Stimulated activated naive CD8-positive, alpha-beta T cell treated with anti-CD3 and anti-CD28 coated beads, Interleukin-15, Interleukin-2, amounts not matched to agents 100 ng/mL and 50 ng/mL, for 24 hours (primary cell): ENCODE measurements at regions not wholly inside any gene's neighbourhood (a gene's known extent, or its start where the extent isn't known, plus 50 kb on each side); places are given as distances from the start of the nearest gene placed in this dataset.

Experiments used
- H3K27ac Mint-ChIP-seq: one replicate; pipeline ENCODE4 v1.8.0; 2021; ENCODE audit warnings: mild to moderate bottlenecking, mixed read lengths
- H3K27me3 Mint-ChIP-seq: one replicate; pipeline ENCODE4 v1.8.0; 2021; ENCODE audit warnings: mixed read lengths
- H3K36me3 Mint-ChIP-seq: one replicate; pipeline ENCODE4 v1.8.0; 2021; ENCODE audit warnings: low read depth, mixed read lengths
- H3K4me1 Mint-ChIP-seq: one replicate; pipeline ENCODE4 v1.8.0; 2021; ENCODE audit warnings: low read depth, mixed read lengths
- H3K4me3 Mint-ChIP-seq: one replicate; pipeline ENCODE4 v1.8.0; 2021; ENCODE audit warnings: mild to moderate bottlenecking, mixed read lengths
- H3K9me3 Mint-ChIP-seq: one replicate; pipeline ENCODE4 v1.8.0; 2021; ENCODE audit warnings: mixed read lengths

- H3K4me1 Mint-ChIP-seq = no peaks in the 10 kb centered on the region
- H3K27me3 Mint-ChIP-seq = no peaks in the 10 kb centered on the region
- H3K27ac Mint-ChIP-seq = no peak overlapping the region
- H3K4me3 Mint-ChIP-seq = no peak overlapping the region
- peaks cover 4% of the 10 kb centered on the region for H3K9me3 Mint-ChIP-seq
- no peaks in the 10 kb centered on the region for H3K36me3 Mint-ChIP-seq
Measured at GRCh38 chr4:170269950-170270349, 180.2 kb upstream of the AADAT start.

DNA sequence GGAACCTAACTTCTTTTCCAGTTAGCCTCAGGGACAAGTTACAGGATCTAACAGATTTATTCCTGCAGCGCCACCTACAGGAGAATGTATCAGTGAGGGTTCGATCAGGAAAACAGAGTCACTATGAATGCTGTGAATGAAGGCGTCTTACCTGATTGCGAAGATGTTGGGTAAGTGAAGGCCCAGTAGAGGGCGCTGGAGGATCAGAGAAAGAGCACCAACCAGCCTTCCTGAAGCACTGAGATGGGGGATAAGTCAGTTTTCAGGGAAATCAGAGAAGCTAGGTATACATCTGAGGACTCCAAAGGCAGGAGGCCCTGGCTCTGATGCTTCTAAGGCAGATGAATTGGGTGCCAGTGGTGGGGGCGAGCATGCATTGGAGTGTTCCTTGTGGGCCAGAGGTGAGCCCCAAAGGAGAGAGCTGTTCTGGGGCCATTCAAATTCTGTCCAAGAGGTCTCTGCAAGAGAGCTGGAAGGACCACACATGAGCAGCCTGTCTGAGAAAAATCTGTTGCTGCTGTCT lies 169.9 kb upstream of the AADAT start:
- Mint-ChIP-seq H3K27ac (no peak overlapping the region), H3K27me3 (no peaks in the 10 kb centered on the region), H3K9me3 (no peaks in the 10 kb centered on the region), H3K4me1 (no peaks in the 10 kb centered on the region), H3K36me3 (no peaks in the 10 kb centered on the region), H3K4me3 (no peak overlapping the region)

DNA sequence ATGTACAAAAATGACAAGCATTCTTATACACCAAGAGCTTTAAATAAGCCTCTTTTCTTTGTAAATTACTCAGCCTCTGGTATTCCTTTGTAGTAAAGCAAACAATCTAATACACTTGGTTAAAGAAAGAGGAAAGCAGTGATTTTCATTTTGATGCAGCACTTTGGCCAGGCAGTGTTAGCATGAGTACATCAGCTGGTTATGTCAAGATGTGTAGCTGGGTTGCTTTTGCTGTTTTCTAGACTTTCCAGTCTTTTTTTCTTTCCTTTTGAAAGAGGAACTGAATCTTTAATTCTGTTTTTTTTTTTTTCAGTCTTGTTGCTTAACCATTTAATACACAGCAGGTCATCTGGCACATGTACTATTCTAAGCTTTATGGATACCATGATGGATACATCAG lies 167.1 kb upstream of the AADAT start:
- no peaks in the 10 kb centered on the region for H3K27me3 Mint-ChIP-seq
- no peaks in the 10 kb centered on the region for H3K36me3 Mint-ChIP-seq
- H3K4me1 Mint-ChIP-seq = no peaks in the 10 kb centered on the region
- no peak overlapping the region for H3K27ac Mint-ChIP-seq
- peaks cover 4% of the 10 kb centered on the region for H3K9me3 Mint-ChIP-seq
- H3K4me3 Mint-ChIP-seq = no peak overlapping the region

GRCh38 chr4:170248576-170248975 lies 158.8 kb upstream of the AADAT start:
- Mint-ChIP-seq H3K27ac (no peak overlapping the region), H3K4me1 (no peaks in the 10 kb centered on the region), H3K36me3 (no peaks in the 10 kb centered on the region), H3K9me3 (peaks cover 2% of the 10 kb centered on the region), H3K4me3 (no peak overlapping the region), H3K27me3 (no peaks in the 10 kb centered on the region)

GRCh38 chr4:170248029-170248428 lies 158.3 kb upstream of the AADAT start:
- Mint-ChIP-seq H3K9me3 (no peaks in the 10 kb centered on the region), H3K27ac (no peak overlapping the region), H3K27me3 (no peaks in the 10 kb centered on the region), H3K4me1 (no peaks in the 10 kb centered on the region), H3K36me3 (no peaks in the 10 kb centered on the region), H3K4me3 (no peak overlapping the region)

GRCh38 chr4:170247596-170247995 lies 157.8 kb upstream of the AADAT start:
- Mint-ChIP-seq H3K27me3 (no peaks in the 10 kb centered on the region), H3K4me1 (no peaks in the 10 kb centered on the region)

GRCh38 chr4:170243662-170244288 lies 154.0 kb upstream of the AADAT start:
- no peaks in the 10 kb centered on the region for H3K27me3 Mint-ChIP-seq
- no peaks in the 10 kb centered on the region for H3K9me3 Mint-ChIP-seq
- H3K4me1 Mint-ChIP-seq = no peaks in the 10 kb centered on the region
- no peak overlapping the region for H3K4me3 Mint-ChIP-seq
- H3K36me3 Mint-ChIP-seq = no peaks in the 10 kb centered on the region
- H3K27ac Mint-ChIP-seq = no peak overlapping the region

More at GRCh38 chr4:170247596-170247995, 157.8 kb upstream of the AADAT start:
- no peaks in the 10 kb centered on the region for H3K36me3 Mint-ChIP-seq
- H3K4me3 Mint-ChIP-seq = no peak overlapping the region
- H3K27ac Mint-ChIP-seq = no peak overlapping the region
- no peaks in the 10 kb centered on the region for H3K9me3 Mint-ChIP-seq

GRCh38 chr4:170242471-170242870 lies 152.7 kb upstream of the AADAT start:
- no peak overlapping the region for H3K27ac Mint-ChIP-seq
- no peaks in the 10 kb centered on the region for H3K27me3 Mint-ChIP-seq
- no peaks in the 10 kb centered on the region for H3K4me1 Mint-ChIP-seq
- no peaks in the 10 kb centered on the region for H3K9me3 Mint-ChIP-seq
- H3K36me3 Mint-ChIP-seq = no peaks in the 10 kb centered on the region
- no peak overlapping the region for H3K4me3 Mint-ChIP-seq

- no peak overlapping the region for H3K4me3 Mint-ChIP-seq
- no peak overlapping the region for H3K27ac Mint-ChIP-seq
- no peaks in the 10 kb centered on the region for H3K4me1 Mint-ChIP-seq
- H3K27me3 Mint-ChIP-seq = no peaks in the 10 kb centered on the region
- H3K9me3 Mint-ChIP-seq = no peaks in the 10 kb centered on the region
- no peaks in the 10 kb centered on the region for H3K36me3 Mint-ChIP-seq
Measured at GRCh38 chr4:170234800-170235199, 145.0 kb upstream of the AADAT start.

GRCh38 chr4:170231377-170231776 lies 141.6 kb upstream of the AADAT start:
- H3K4me3 Mint-ChIP-seq = no peak overlapping the region
- no peaks in the 10 kb centered on the region for H3K4me1 Mint-ChIP-seq
- no peaks in the 10 kb centered on the region for H3K27me3 Mint-ChIP-seq
- H3K36me3 Mint-ChIP-seq = no peaks in the 10 kb centered on the region
- no peak overlapping the region for H3K27ac Mint-ChIP-seq
- H3K9me3 Mint-ChIP-seq = no peaks in the 10 kb centered on the region

GRCh38 chr4:170230242-170230641 lies 140.5 kb upstream of the AADAT start:
- Mint-ChIP-seq H3K27me3 (no peaks in the 10 kb centered on the region), H3K36me3 (no peaks in the 10 kb centered on the region), H3K4me1 (no peaks in the 10 kb centered on the region), H3K27ac (no peak overlapping the region), H3K9me3 (no peaks in the 10 kb centered on the region), H3K4me3 (no peak overlapping the region)

GRCh38 chr4:170229006-170229405 lies 139.2 kb upstream of the AADAT start:
- H3K4me1 Mint-ChIP-seq = no peaks in the 10 kb centered on the region
- H3K27ac Mint-ChIP-seq = no peak overlapping the region
- no peak overlapping the region for H3K4me3 Mint-ChIP-seq
- no peaks in the 10 kb centered on the region for H3K9me3 Mint-ChIP-seq
- no peaks in the 10 kb centered on the region for H3K27me3 Mint-ChIP-seq
- H3K36me3 Mint-ChIP-seq = no peaks in the 10 kb centered on the region

DNA sequence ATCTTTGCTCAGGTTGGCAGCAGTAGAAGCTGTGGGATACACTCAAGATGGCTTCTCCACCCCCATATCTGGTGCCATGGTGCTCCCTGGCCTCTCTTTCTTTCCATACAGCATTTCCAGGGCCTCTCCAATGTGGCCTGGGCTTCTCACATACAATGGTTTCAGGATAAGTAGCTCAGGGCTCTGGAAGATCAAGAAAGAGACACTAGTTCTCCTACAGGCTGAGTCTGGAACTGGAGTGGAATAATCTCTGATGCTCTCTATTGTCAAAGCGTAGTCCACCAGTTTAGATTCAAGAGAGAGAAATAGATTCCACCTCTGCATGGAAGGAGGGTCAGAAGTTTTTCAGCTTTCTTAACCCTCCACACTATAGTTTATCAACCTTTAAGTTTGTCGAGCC lies 138.2 kb upstream of the AADAT start:
- Mint-ChIP-seq H3K4me3 (no peak overlapping the region), H3K27me3 (no peaks in the 10 kb centered on the region), H3K4me1 (no peaks in the 10 kb centered on the region), H3K9me3 (peaks cover 2% of the 10 kb centered on the region), H3K36me3 (no peaks in the 10 kb centered on the region), H3K27ac (no peak overlapping the region)

DNA sequence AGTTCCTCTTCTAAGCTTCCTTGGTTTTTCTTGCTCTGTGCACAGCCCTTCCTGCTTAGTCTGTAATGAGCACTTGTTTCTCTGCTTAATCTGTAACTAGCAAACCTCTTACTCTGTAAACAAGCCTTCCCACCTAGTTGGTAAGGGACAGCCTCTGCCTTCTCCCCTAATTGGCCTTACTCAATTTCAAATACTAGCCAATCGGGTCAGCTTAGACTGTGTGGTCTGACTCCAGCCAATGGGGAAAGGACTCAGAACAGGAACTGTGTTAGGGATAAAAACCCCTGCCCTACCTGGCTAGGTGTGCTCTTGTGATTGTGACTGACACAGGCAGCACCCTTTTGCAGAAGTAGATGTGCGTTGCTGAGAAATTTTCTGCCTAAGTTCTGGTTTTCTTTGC lies 136.5 kb upstream of the AADAT start:
- no peaks in the 10 kb centered on the region for H3K4me1 Mint-ChIP-seq
- H3K27ac Mint-ChIP-seq = no peak overlapping the region
- no peak overlapping the region for H3K4me3 Mint-ChIP-seq
- H3K36me3 Mint-ChIP-seq = no peaks in the 10 kb centered on the region
- peaks cover 12% of the 10 kb centered on the region for H3K9me3 Mint-ChIP-seq
- H3K27me3 Mint-ChIP-seq = no peaks in the 10 kb centered on the region

- Mint-ChIP-seq H3K36me3 (no peaks in the 10 kb centered on the region), H3K27me3 (no peaks in the 10 kb centered on the region), H3K4me3 (no peak overlapping the region), H3K9me3 (peaks cover 39% of the 10 kb centered on the region), H3K4me1 (no peaks in the 10 kb centered on the region), H3K27ac (no peak overlapping the region)
Measured at GRCh38 chr4:170214731-170215130, 125.0 kb upstream of the AADAT start.

GRCh38 chr4:170214101-170214500 lies 124.3 kb upstream of the AADAT start:
- Mint-ChIP-seq H3K27ac (no peak overlapping the region), H3K4me1 (no peaks in the 10 kb centered on the region), H3K9me3 (peaks cover 38% of the 10 kb centered on the region), H3K27me3 (no peaks in the 10 kb centered on the region), H3K4me3 (no peak overlapping the region), H3K36me3 (no peaks in the 10 kb centered on the region)
